ENCODE measurements at regions not wholly inside any gene's neighbourhood (a gene's known extent, or its start where the extent isn't known, plus 50 kb on each side); places are given as distances from the start of the nearest gene placed in this dataset.

DNA sequence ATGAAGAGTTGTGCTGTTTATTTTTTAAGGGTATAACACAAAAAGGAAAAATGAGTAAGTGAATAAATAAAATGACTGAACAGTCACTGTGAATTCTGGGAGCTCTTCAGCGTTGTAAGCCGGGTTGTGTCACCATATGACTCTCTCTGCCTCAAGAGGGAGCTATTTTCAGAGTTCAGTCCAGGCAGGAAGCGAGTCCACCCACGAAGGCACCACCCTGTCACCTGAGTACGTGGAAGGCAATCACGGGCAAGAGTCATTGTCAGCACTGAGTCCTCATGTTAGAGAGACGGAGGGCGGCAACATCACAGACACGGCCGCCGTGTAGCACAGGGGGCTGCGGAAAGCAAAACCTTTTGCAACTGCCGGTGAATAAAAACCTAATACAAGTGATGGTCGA lies 227.6 kb downstream of the UTP18 start:
- no peak for DNase-seq (ENCODE audit: low spot score)

DNA sequence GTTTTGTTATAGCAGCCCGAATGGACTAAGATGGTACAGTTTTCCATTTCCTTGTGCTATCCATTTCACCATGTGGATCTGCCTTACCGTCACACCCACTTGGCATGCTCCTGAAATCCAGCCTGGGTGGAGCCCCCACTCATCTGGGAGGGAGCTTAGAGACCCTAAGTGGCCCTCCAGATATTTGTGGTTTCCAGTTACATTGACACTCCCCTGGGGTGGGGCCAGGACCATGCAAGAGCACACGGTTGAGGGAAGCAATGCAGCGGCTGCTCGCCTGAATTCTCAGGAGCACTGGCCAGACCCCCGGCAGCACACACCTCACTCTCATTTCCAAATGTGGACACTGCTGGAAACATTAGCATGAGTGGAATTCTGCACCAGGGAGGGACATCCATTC lies 231.1 kb downstream of the UTP18 start:
- DNase-seq (ENCODE audit: low spot score), result no peak

DNA sequence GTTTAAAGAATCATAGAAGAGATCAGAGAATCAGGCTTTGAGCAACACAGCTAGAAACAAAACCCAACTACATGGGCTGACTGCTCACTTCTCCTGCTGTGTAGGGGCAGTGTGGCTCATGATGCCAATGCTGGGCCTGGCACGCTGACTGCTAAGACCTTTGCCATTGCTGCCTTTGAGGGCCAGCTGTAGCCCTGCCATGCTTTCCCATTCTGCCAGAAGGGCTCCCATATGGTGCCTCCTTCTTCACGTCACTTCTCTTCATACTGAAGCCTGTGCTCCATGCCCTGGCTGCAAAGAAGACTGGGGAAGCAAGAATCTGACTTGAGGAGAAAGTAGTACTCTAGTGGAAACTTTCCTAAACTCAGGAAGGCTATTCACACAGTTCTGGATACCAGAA lies 232.9 kb downstream of the UTP18 start:
- DNase-seq (ENCODE audit: low spot score), result no peak

DNA sequence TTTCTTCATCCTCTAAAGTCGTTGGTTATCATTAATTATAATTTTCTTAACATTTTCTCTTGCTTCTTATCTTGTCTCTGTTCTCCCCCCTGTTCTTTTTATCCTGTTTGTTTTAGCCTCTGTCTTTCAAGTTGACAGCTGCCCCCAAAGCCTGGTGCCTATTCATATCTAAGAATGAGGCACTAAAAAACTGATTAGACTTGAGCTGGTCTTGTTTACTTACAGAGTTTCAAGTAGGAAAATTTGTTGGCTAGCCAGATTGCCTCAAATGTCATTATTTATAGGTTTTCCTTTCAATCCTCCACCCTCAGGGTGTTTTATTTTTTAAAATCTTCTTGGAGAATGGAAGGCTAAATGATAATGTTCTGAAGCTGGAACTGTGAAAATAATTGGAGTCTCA lies 236.0 kb downstream of the UTP18 start:
- DNase-seq (ENCODE audit: low spot score), result no peak

DNA sequence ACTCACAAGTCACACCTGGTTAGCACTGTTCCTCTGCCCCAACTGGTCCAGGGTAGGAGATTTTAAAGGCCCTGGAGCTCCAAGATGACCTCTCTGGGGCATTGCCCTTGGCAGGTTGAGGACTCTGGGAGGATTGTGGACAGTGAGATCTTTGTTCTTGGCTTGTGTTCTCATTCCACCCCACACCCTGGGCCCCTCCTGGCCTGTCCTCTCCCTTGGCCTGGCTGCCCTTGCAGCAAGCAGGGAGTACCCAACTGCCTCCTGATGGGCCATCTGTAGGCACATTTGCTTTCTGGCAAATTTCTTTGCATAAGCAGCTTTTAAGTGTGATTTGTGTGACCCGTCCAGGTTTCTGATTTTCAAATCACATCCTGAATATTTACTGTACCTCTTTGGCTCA lies 239.6 kb downstream of the UTP18 start:
- DNase-seq (ENCODE audit: low spot score), result no peak

DNA sequence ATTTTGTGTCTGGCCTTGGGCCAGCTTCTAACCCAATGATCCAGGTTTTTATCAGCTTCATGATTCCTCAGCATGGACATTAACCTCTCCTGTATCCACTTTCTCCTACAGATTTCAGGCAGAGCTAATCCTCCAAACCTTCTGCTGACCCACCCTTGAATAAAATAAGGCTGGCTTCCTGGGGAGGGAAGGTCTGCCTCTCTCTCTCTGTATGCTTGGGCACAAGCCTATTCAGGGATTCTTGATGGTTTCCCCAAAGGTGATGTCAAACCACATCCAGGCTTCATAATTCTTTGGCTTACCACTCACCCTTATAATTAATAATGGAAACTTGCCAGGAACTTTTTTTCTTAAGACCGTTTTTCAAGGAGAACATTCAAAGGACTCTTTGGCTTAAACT lies 240.1 kb downstream of the UTP18 start:
- no peak for DNase-seq (ENCODE audit: low spot score)

DNA sequence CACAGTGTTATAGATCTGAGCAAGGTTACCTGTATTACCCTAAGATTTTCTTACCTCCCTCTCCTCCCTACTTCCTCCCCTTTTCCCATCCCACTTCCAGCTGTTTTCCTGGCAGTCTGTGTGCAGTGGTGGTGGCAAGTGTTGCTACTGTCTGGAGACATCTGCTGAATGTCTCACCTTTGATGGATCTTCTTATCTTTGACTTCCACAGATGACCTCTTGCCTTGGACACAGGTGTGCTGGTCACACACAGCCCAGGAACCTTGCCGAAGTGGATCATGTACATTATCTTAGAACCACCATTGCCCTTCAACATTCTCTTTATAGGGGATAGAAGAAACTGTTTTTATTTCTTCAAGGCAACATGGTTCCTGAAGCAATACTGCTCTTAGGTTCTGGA lies 245.1 kb downstream of the UTP18 start:
- DNase-seq (ENCODE audit: low spot score), result no peak

DNA sequence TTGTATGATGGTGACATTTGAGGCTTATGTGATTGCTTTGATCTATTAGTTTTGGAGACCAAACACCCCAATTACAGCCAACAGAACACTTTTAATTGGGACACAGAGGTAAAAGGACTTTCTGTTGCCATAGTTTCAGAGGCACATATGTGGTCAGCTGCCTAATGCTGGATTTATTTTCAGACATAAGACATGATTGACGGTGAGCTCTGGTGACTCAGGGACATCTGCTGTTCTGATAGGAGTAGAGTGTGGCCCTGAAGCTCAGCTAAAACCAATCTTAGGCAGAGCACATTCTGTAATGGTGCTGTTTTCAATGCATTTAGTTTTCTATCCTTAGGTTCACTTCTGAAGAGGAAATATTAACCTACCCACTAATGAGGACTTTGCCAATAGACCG lies 247.1 kb downstream of the UTP18 start:
- DNase-seq (ENCODE audit: low spot score), result no peak

DNA sequence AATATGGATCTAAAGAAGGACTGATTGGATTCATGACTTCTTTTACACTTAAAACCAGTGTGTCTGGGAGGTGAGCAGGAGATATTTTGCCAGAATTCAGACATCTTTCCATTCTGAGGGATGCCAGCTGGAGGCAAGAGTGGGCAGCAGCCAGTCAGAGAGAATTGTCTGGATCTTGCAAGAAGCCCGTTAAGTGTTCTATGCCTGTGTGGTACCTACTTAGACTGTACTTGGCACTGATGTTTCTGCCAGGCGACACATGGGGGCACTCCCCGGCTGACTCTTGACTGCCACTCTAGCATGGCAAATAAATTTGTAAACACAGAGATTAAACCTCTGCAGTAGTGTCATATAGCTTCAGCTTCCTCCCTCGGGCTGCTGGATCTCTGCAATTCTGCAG lies 247.7 kb downstream of the UTP18 start:
- DNase-seq (ENCODE audit: low spot score), result peak; percentile 20

DNA sequence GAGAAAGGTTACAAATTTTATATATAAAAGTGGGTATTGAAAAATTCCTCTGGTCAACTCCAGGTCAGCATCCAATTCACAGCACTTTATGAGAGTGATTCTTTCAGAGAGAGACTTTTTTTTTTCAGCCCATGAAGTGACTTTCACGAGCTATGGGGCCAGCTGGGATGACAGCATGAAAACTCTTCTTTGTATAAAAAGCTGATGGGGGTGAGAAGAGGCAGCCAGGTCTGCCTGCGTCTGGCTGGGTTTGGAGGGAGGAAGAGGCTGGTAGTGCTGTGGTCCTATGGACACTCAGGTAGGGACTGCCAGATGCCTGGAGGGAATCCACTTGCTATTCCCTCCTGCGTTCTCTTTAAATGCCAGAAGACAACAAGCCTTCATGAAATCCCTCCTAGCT lies 250.6 kb downstream of the UTP18 start:
- peak; percentile 22 for DNase-seq (ENCODE audit: low spot score)

DNA sequence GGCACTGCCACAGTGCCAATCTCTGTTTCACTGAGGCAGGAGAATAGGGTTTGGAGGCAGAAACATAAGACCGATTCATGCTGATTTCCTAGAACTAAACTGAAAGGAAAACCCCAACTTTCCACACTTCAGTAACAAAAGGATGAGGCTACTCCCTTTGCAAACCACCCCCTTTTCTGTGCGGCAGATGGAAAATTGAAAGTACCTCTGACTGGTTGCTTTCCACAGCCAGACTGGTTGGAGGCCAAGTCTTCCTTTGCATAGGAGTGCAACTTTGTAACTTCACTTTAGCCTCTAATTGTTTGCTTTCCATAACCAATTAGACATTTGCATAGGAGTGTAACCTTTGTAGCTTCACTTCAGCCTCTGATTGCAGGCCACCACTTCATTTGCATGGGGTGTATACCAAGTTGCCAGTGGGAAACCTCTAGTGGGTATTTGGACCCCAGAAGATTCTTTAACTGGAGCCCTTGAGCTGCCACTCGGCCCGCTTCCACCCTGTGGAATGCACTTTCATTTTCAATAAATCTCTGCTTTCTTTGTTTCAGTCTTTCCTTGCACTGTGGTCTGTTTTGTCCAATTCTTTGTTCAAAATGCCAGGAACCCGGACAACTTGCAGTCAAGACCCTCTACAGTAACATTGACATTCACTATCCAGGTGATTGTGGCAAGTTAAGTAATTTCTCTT lies 252.0 kb downstream of the UTP18 start:
- no peak for DNase-seq (ENCODE audit: low spot score)

DNA sequence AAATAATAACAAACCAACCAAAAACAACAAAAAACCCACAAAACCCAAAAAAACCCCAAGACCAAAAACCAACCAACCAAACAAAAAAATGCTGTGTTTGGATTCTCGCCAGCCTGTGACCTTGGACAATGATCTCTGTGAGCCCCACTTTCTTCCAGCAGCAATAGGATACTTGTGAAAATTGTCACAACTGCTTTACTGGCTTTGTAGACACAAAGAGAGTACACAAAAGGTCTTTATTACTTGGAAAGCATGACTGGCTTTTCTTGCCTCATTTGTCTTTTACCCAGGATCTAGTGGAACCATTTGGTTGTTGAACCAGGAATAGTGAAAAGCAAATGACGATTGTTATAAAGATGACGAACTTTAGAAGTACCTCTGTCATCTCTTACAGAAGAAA lies 256.6 kb downstream of the UTP18 start:
- DNase-seq (ENCODE audit: low spot score), result no peak

DNA sequence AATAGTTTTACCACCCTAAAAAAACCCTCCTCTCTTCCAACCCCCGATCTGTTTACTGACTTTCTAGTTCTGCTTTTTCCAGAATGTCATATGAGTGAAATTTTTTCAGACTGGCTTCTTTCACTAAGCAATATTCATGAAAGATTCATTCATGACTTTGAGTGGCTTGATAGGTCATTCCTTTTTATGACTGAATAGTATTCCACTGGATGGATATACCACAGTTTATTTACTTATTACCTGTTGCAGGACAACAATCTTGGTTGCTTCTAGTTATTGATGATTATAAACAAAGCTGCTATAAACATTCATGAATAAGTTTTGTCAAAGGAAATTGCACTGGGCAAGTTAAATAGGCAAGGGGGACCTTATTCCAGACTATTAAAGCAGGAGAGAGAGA lies 264.2 kb downstream of the UTP18 start:
- no peak for DNase-seq (ENCODE audit: low spot score)

DNA sequence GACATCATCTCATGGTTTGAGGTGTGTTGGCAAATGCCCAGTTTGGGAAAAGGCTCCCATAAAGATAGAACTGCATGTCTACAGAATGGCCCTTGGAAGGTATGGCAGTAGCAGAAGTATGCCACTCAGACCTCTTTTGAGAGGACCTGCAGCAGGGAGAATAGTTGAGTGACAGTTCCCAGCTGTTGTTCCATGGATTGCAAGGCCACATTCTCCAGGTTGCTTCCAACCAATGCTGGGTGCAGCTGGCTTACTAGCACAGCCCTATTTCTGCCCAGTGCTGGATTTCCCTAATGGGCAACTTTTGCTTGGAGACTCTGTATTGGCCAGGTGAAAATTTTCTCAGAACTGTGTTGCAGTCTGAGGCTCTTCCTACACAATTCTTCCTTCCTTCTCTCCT lies 266.2 kb downstream of the UTP18 start:
- DNase-seq (ENCODE audit: low spot score), result no peak

DNA sequence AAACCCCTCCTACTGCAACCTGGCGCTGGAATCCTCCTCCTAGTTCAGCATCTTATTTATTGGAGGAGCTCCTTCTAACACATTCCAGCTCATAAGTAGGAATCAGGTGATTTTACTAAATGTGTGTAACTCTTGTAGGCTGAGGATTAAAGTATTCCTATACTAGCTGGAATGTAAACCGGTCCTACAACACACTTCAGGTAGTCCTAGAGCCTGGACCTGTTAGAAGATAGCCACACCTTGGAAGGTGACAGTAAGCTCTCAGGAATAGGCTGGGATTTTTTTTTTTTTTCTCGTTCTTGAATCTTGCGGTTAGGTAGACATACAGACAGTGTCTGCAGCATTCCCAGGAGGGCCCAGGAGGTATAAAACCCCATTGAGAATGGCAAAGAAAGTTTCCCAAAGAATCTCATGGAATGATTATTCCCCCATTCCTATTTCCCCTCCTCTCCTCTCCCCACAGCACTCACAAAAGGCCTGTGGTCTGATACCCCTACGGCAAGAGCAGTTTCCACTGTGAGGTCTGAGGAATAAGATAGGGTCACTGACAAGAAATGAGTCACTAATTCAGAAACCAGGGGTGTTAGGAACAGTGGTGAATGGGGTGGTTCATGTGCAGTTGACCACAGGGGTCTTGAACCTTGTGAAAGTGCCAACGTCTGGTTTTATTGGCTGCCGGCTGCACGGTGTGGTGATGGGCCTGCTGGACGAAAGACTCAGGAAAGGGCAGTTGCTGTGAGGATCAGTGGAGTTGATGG lies 267.1 kb downstream of the UTP18 start:
- no peak for DNase-seq (ENCODE audit: low spot score)

DNA sequence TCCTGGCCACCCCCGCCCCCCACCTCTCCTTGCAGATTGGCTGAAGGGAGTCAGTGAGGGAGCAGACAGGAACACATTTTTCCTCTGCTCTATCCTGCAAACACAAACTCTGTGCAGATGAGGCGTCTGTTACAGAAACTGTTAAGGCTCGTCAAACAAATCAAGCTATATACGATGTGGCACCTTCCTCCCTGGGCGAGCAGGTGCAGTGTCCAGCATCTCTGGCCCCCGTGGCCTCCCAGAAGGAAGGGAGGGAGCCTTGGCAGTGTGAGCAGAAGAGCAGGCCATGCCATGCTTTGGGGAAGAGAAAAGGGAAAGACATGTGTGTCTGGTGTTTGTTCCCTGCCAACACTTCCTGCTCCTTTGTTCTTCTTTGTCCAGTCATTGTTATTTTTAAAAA lies 267.8 kb downstream of the UTP18 start:
- DNase-seq (ENCODE audit: low spot score), result no peak

DNA sequence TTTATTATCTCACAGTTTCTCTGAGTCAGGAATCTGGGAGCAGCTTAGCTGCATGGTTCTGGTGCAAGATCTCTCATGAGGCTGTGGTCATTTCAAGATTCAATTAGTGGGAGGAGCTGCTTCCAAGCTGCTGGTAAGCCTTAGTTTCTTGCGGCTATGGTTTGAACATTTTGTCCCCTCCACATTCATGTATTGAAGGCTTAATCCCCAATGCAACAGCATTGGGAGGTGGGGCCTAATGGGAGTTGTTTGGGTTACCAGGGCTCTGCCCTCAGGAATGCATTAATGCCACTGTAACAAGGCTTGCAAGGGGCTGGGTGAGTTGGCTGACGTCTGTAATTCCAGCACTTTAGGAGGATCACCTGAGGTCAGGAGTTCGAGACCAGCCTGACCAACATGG lies 272.9 kb downstream of the UTP18 start:
- no peak for DNase-seq (ENCODE audit: low spot score)

DNA sequence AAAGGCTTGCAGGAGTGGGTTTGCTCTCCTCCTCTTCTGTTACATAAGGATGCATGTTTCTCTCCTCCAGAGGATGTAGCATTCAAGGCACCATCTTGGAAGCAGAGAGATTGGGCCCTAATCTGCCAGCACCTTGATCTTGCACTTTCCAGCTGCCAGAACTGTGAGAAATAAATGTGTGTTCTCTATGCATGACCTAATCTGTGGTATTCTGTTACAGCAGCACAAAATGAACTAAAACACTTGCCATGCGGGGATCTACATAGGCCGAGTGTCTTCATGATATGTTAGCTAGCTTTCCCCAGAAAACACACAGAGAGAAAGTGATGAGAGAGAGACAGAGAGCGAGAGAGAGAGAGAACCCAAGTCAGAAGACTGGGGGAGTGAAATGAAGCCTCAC lies 273.5 kb downstream of the UTP18 start:
- DNase-seq (ENCODE audit: low spot score), result no peak

DNA sequence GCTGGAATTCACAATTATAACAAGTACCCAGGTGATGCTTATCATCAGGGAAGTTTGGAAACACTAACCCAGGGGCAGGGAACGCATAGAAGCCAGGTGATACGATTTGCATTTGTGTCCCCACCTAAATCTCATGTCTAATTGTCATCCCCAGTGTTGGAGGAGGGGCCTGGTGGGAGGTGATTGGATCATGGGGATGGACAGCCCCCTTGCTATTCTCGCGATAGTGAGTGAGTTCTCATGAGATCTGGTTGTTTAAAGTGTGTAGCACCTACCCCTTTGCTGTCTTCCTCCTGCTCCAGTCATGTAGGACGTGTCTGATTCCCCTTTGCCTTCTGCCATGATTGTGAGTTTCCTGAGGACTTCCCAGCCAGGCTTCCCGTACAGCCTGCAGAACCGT lies 276.3 kb downstream of the UTP18 start:
- DNase-seq (ENCODE audit: low spot score), result no peak

DNA sequence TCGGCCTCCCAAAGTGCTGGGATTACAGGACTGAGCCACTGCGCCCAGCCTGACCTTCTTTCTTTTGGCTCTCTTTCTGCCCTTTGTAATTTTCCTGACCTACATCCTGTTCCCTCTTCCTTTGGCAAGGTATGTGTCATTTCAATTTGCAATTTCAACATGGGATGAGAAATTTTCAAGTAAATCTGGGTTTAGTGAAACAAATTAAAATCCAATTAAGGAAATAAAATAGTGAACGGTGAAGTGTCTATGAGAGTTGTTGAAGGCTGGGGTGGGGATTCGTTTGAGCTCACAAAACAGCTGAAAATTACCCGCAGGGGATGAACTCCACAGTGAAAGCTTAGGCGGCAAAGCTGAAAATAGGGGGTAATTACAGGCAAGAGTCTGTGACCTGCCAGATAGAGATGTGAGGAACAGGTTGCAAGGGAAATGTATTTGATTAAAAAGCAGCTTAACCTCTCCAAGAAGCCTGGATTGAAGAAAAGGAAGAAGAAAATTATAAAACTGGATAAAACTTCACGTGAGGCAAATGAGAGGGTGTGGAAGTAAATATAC lies 277.7 kb downstream of the UTP18 start:
- no peak for DNase-seq (ENCODE audit: low spot score)

DNA sequence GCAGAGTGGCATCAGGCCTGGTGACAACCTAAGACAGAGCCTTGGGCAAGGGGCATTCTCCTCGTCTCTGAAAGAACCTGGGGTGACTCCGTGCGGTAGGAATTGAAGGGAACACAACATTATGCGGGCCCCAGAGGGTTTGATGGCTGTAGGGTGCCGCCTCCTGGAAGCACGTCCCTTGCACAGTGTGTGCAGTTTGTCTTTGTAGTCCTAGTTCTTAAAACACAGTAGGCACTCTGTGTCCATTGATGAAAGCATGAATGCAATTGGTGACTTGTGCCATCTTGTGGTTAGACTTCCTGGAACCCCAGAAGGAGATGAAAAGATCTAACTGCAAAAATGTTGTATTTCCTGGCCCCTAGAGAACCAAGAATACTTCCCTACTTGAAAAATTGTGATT lies 279.8 kb downstream of the UTP18 start:
- DNase-seq (ENCODE audit: low spot score), result peak; percentile 56

DNA sequence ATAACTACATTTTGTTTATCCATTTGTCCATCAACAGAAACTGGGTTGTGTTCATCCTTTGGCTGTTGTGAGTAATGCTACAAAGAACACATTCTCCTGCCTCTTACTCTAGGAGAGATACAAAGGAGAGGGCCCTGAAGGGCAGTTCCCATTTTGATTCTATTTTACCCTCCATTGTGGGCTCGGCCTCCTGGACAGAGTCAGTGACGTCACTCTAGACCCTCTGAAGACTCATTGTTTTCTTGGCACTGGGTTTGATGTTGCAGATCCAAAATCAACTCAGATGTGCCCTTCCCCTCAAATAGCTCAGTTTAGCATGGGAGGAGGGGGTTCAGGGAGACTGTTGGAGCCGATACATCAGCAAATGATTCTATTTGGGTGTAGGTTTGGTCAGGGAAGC lies 280.9 kb downstream of the UTP18 start:
- DNase-seq (ENCODE audit: low spot score), result no peak

DNA sequence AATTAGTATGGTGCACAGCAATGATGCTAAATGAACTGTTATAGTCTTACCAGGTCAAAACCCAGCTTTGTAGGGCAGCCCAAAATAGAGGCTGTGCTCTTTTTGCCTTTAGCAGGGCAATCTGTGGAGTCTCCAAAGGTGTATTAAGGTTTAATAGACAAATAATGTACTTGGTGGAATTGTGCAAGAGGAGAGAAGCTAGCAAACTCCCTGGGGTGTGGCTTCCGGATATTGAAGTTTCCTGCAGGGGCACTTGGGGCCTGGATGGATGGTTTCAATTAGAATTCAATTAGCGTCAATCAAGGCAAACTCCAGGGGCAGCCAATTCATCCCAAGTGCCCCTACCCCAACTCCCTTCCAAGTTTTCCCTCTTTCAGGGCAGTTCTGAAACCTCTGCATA lies 285.8 kb downstream of the UTP18 start:
- DNase-seq (ENCODE audit: low spot score), result no peak

DNA sequence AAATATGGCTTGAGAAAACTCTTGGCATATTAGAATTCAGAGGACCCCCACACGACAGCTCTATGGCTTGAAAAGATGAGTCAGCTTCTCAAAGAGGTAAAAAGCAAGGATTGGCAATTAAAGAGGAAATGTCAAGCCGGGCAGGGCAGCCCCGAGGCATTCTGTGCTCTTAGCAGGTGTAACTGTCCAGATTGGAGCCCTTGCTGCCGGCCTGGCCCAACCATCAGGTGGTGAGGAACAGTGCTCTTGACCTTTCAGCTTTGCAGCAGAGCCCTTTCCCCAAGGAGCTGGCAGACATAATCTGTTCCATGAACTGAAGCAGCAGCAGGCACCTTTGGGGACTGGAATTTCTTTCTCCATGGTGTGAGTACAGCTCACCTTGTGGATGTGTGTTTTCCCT lies 287.8 kb downstream of the UTP18 start:
- DNase-seq (ENCODE audit: low spot score), result no peak
